Hepatocyte (in vitro differentiated cells): ENCODE measurements at regions not wholly inside any gene's neighbourhood (a gene's known extent, or its start where the extent isn't known, plus 50 kb on each side); places are given as distances from the start of the nearest gene placed in this dataset.
"Not testable (repeated sequence)": the region's sequence is repeated elsewhere in the genome, so short reads cannot be mapped to it uniquely, and the experiment has no call there.

Source experiments
- DNase-seq: peaks from one replicate; pipeline ENCODE4 v3.0.0-alpha.2; 2016; ENCODE audit warnings: low spot score
- H2AFZ ChIP-seq: fragments of 200-600 bp; sonication (generic); 2 replicates; pipeline ENCODE4 v1.6.0; 2016; ENCODE audit warnings: antibody characterized with exemption, mild to moderate bottlenecking
- H3K27ac ChIP-seq: fragments of 200-600 bp; sonication (generic); 2 replicates; pipeline ENCODE4 v1.5.1; 2016; ENCODE audit warnings: mild to moderate bottlenecking
- H3K27me3 ChIP-seq: fragments of 200-600 bp; sonication (generic); 2 replicates; pipeline ENCODE4 v1.6.1; 2016
- H3K36me3 ChIP-seq: fragments of 200-600 bp; sonication (generic); replicated peaks from 2 replicates; pipeline ENCODE4 v1.5.1; 2016; ENCODE audit warnings: low read depth; ENCODE audit not compliant: insufficient read depth
- H3K4me1 ChIP-seq: fragments of 200-600 bp; sonication (generic); 2 replicates; pipeline ENCODE4 v1.5.1; 2016; ENCODE audit warnings: mild to moderate bottlenecking, moderate library complexity; ENCODE audit not compliant: insufficient read depth
- H3K4me2 ChIP-seq: fragments of 200-600 bp; sonication (generic); 2 replicates; pipeline ENCODE4 v1.6.0; 2016
- H3K4me3 ChIP-seq: fragments of 200-600 bp; sonication (generic); 2 replicates; pipeline ENCODE4 v1.5.1; 2016; ENCODE audit warnings: mild to moderate bottlenecking
- H3K79me2 ChIP-seq: fragments of 200-600 bp; sonication (generic); 2 replicates; pipeline ENCODE4 v1.6.0; 2017; ENCODE audit warnings: mild to moderate bottlenecking
- H3K9me2 ChIP-seq: fragments of 200-600 bp; sonication (generic); replicated peaks from 2 replicates; pipeline ENCODE4 v1.6.0; 2017; ENCODE audit warnings: mild to moderate bottlenecking; ENCODE audit not compliant: insufficient read depth
- H3K9me3 ChIP-seq: fragments of 200-600 bp; sonication (generic); 2 replicates; pipeline ENCODE4 v1.5.1; 2016; ENCODE audit warnings: low read depth, mild to moderate bottlenecking
- H4K20me1 ChIP-seq: fragments of 200-600 bp; sonication (generic); 2 replicates; pipeline ENCODE4 v1.6.0; 2016; ENCODE audit warnings: mild to moderate bottlenecking; ENCODE audit not compliant: insufficient read depth, poor library complexity, severe bottlenecking
- CTCF ChIP-seq: fragments of 200-600 bp; sonication (generic); IDR thresholded peaks from 2 replicates; pipeline ENCODE4 v1.5.1; 2016; ENCODE audit warnings: antibody characterized with exemption, mild to moderate bottlenecking; ENCODE audit not compliant: poor library complexity
- EZH2 ChIP-seq: fragments of 200-600 bp; sonication (generic); IDR thresholded peaks from 2 replicates; pipeline ENCODE4 v1.6.1; 2016; ENCODE audit warnings: antibody characterized with exemption, mild to moderate bottlenecking, borderline replicate concordance
- EZH2phosphoT487 ChIP-seq: fragments of 200-600 bp; sonication (generic); IDR thresholded peaks from one replicate; pipeline ENCODE4 v1.6.1; 2018; ENCODE audit warnings: antibody characterized with exemption, mild to moderate bottlenecking, low read depth, moderate library complexity; ENCODE audit not compliant: unreplicated experiment, severe bottlenecking
- WGBS: methylation state at CpG from one replicate; pipeline ENCODE4 v1.1.6; 2016; ENCODE audit warnings: low lambda C conversion rate; ENCODE audit errors: missing lambda C conversion rate; 5-methylcytosine and 5-hydroxymethylcytosine counted together

- Histone ChIP-seq H4K20me1 (no peaks in the 10 kb centered on the region), H2AFZ (no peak overlapping the region), H3K27me3 (no peaks in the 10 kb centered on the region), H3K9me3 (no peaks in the 10 kb centered on the region), H3K4me3 (no peak overlapping the region), H3K36me3 (no peaks in the 10 kb centered on the region), H3K9me2 (no peaks in the 10 kb centered on the region), H3K4me2 (no peak overlapping the region), H3K27ac (no peak overlapping the region), H3K4me1 (no peaks in the 10 kb centered on the region), H3K79me2 (no peaks in the 10 kb centered on the region)
- DNase-seq = no peak
- TF ChIP-seq EZH2 = no peak
- TF ChIP-seq EZH2phosphoT487 = no peak
- 95% methylated on average over 2 of the region's 2 CpGs for WGBS
Measured at GRCh38 chr1:219415433-219415832, 197.5 kb downstream of the ZC3H11B start.

DNA sequence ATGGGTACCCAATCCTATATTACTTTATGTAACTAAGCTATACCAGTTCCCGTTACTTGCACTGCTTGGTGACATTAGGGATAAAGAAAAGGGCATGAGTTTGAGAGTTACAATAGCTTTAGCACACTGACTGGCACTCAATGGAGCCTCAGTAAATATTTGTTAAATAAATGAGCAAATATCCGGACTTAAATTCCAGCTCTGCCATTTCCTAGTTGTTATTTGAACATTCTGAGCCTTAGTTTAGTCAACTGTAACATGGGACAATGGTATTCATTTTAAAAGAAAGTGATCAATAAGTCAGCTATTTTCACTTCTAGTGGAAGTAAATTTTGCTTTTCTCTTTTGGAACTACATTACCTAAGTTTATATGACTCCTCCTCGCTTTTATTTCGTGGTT lies 198.7 kb downstream of the ZC3H11B start:
- no peak for TF ChIP-seq EZH2phosphoT487
- no peak for TF ChIP-seq CTCF
- TF ChIP-seq EZH2 = no peak
- 80% methylated on average over 4 of the region's 4 CpGs for WGBS
- no peaks in the 10 kb centered on the region for H4K20me1 ChIP-seq
- H3K4me1 ChIP-seq = no peaks in the 10 kb centered on the region
- no peak overlapping the region for H3K4me2 ChIP-seq
- no peak overlapping the region for H3K27ac ChIP-seq
- H3K27me3 ChIP-seq = no peaks in the 10 kb centered on the region
- no peaks in the 10 kb centered on the region for H3K9me3 ChIP-seq
- H2AFZ ChIP-seq = no peak overlapping the region
- no peak overlapping the region for H3K4me3 ChIP-seq
- H3K79me2 ChIP-seq = no peaks in the 10 kb centered on the region
- H3K36me3 ChIP-seq = no peaks in the 10 kb centered on the region
- DNase-seq = no peak
- H3K9me2 ChIP-seq = no peaks in the 10 kb centered on the region

GRCh38 chr1:219413536-219413935 lies 199.4 kb downstream of the ZC3H11B start:
- Histone ChIP-seq H3K4me2 (no peak overlapping the region), H3K9me2 (no peaks in the 10 kb centered on the region), H3K79me2 (no peaks in the 10 kb centered on the region), H4K20me1 (no peaks in the 10 kb centered on the region), H3K4me1 (no peaks in the 10 kb centered on the region), H3K36me3 (no peaks in the 10 kb centered on the region), H3K27ac (no peak overlapping the region), H3K9me3 (no peaks in the 10 kb centered on the region), H2AFZ (no peak overlapping the region), H3K27me3 (no peaks in the 10 kb centered on the region), H3K4me3 (no peak overlapping the region)
- no peak for DNase-seq
- no peak for TF ChIP-seq EZH2phosphoT487
- no peak for TF ChIP-seq CTCF
- TF ChIP-seq EZH2 = no peak
- 50% methylated on average over 1 of the region's 1 CpG for WGBS

DNA sequence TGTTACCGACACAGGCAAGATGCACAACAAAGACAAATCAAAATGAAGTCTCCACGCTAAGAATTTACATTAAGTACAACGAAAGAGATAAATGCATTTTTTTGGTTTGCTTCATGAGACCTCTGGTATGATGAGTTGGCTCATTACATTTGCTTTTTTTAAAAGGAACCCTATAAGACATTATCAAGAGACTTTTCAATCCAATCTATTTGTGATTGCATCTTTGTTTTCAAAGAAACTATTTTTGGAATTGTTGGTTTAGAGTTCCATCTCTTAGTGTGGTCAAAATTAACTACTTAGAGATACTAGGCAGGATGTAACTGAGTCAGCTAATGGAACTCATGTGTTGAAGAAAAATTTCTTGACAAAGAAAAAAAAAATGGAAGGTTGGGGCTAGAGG lies 200.1 kb downstream of the ZC3H11B start:
- Histone ChIP-seq H3K9me2 (no peaks in the 10 kb centered on the region), H3K9me3 (no peaks in the 10 kb centered on the region), H3K27me3 (no peaks in the 10 kb centered on the region), H3K36me3 (no peaks in the 10 kb centered on the region), H3K79me2 (no peaks in the 10 kb centered on the region), H4K20me1 (no peaks in the 10 kb centered on the region), H3K27ac (no peak overlapping the region), H3K4me2 (no peak overlapping the region), H3K4me3 (no peak overlapping the region), H3K4me1 (no peaks in the 10 kb centered on the region), H2AFZ (no peak overlapping the region)
- TF ChIP-seq EZH2phosphoT487 (no peak), CTCF (no peak), EZH2 (no peak)
- DNase-seq = no peak
- 79% methylated on average over 3 of the region's 3 CpGs for WGBS

- not testable (repeated sequence) for H3K4me2 ChIP-seq, H3K9me2 ChIP-seq, H3K4me1 ChIP-seq, H3K9me3 ChIP-seq, H2AFZ ChIP-seq, H3K79me2 ChIP-seq, H3K4me3 ChIP-seq, H3K27me3 ChIP-seq, H3K27ac ChIP-seq, H3K36me3 ChIP-seq, DNase-seq, H4K20me1 ChIP-seq
- WGBS = 98% methylated on average over 15 of the region's 22 CpGs
Measured at GRCh38 chr1:219410721-219411120, 202.2 kb downstream of the ZC3H11B start.
